Activated naive CD4-positive, alpha-beta T cell treated with Interleukin-2 at 50 U/mL for 16 hours (primary cell): ENCODE measurements at regions not wholly inside any gene's neighbourhood (a gene's known extent, or its start where the extent isn't known, plus 50 kb on each side); places are given as distances from the start of the nearest gene placed in this dataset.
A peak's percentile ranks its signal among the peaks of the same experiment; 100 is the strongest.

Source experiments
- DNase-seq: peaks from one replicate; pipeline ENCODE4 v3.0.0-alpha.2; 2020

DNA sequence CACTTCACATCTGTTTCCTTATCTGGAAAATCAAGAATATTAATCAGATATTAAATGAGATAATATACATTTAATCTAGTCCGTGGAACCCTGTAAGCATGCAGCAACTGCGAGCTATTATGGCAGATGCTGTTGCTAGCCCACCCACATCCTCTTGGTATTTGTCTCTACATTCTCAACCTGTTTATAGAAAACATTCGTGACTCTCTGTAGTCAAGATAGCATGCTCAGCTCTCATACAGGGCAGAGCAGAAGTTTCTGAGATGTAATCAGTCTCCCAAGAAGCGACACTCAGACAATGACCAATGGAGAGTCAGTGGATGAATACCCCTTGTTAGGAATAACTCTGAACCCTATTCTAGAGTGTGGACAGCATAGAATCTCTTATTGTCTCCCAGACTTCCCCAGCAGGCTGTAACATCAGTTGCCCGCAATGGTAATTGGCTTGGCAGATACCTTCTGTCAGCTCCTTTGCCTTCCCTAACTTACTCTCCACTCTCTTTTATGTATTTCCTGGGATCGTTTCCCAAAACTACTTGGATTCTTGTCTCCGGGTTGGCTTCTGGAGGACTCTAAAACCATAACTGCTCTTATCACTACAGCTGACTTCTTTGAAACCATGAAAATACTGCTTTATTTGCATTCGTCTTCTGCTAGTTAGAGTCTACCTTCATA, 400.7 kb upstream of the TNP1 start:
- no peak for DNase-seq

DNA sequence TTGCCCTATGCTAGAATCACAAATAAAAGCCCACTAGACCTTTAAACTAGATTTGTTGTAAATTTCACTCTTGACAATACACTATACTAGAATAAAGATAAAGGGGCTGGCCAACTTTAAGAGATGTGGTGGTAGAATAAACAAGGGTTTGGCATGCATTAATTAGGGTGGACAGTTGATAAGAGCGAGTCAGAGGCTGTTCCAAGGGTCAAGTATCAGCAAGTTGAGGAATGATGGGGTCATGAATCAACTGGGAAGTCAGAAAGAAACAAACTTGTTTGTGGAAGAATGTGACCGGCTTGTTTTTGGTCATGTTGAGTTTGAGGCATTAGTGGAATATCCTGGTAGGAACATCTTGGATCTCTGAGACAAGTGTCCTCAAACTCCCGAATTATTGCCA, 398.3 kb upstream of the TNP1 start:
- no peak for DNase-seq

DNA sequence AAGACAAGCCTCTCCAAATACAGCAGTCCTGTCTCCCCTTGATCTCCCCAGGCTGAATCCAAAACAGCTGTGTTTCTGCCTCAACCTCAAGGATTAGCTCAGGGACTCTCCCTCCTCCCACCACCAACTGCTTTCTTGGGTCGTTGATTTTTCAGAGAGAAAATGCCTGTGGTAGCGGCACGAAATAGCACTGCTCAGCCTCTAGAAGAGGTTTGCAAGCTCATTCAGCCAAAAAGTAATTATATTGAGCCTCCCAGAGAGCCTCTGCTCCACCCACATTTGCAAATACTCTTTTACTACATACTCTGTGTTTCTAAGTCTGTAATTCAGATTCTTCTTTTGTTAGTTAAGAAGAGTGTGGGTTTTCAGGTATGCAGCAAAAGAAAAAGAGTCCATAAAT, 396.4 kb upstream of the TNP1 start:
- DNase-seq: no peak

DNA sequence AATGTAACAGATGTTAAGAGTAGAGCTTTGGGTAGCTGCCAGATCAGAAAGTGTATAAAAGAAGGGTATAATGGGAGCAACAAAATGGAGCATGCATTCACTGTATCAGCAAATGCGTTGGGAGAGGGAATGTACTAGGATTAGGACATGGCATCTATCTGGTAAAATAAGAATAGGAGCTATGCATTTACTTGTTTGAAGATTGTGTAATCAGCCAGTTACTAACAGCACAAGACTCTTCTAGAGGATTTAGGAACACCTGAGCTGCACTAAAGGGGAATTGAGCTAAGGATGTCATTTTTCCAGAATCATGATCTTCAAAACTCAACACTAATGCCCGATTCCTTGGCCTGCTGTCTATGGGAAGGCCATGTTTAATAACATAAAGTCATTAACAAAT, 394.2 kb upstream of the TNP1 start:
- no peak for DNase-seq

DNA sequence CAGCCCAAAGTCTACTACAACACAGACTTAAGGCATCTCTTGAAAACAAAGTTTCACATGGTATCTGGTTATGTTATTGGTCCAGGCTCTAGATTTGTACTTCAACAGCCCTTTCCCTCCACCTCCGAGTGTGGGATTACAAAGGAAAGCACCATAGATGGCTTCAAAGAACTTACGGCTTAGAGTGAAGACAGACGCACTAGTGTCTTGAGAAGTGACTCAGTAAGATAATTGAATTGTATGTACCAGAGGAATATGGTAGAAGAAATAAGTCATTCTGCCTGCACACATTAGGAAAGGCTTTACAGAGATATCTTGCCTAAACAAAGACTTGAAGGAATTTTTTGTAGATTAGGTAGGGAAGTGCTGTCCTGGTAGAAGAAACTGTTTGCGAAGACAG, 392.3 kb upstream of the TNP1 start:
- DNase-seq: no peak

DNA sequence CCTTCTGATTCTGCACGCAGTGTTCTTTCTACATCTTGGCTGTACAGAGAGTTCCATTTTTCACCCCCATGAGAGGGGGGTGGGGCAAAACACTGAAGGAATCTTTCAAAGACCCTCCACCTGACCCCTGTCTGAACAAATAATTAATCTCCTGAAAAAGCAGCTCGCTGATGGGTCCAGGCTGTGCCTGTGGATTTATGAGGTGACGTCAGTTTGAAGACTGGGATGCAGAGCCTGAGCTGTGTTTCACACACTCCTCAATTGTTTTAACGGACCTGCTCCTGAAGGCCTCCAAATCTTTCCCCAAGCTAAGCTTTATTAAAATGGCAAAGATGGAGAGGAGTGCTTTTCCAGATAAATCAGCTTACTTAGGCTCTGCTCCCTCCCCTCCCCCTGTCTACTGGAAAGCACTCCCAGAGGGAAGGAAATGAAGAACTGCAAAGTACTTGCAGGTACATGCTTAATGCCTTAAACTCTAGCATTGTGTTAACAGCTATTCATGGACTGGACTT, 390.2 kb upstream of the TNP1 start:
- no peak for DNase-seq

DNA sequence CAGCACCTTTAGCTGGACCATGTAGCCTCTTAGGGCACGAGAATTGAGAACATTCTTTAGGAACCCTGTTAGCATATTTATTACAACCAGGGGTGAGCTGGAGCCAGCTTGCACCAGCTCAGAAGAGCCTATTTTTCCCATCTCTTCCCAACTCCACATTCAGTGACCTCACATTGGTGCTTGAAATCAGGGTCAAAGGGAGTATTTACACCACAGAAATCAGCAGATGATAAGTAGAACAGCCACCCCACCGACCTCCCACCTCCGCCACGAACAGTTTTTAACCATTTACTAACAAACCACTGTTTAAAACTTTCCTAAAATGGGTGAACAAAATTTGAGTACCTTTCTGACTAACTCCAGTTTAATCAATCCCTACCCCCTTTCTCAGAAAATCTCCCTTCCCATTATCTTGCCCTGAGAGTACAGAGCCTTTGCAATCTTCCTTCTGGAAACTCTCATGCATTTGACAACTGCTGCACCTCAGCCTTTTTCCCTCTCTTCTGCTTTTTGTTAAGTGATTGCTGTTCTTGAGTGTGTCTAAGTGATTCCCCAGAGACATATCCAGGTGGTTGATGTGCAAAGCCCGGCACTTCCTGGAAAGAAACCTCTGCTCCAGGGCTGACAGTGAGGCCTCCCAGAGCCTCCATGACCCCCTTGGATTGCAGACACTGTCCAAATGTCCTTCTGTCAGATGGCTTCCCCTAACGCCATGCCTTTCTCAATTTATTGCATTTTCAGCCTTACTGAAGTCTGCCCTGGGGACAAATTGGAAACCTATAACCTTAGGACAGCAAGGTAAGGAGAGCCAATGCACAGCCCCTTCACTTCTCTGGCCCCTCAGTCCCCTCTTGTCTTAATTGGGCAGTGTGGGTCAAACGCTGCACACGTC, 389.5 kb upstream of the TNP1 start:
- no peak for DNase-seq

DNA sequence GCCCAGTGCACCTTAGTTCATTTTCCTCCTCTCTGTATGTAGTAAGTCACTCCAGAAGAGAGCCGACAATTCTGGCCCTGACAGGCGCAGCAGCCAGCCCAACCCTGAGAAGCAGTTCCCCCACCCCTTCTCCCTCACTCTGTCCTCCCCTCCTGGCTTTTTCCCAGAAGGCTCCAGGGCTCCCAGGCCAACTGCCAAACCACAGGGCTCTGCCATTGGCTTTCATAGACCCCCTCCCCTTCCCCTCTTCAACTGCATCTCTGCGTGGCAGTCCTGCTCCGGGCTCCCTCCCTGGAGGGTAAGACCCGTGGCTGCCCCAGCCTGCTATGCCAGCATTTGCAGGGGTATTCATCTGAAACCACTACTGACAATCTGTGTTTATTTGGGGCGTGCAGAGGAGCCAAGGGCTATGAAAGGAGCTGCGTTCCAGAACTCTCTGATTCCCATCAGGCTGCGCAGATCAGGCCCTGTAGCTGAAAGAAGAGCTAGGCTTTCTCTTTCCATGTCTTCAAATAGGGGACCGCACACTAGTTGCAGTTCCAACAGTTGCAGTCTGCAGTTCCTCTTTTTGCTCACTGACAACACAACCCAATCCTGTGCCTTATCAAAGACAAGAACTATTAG, 388.6 kb upstream of the TNP1 start:
- no peak for DNase-seq

DNA sequence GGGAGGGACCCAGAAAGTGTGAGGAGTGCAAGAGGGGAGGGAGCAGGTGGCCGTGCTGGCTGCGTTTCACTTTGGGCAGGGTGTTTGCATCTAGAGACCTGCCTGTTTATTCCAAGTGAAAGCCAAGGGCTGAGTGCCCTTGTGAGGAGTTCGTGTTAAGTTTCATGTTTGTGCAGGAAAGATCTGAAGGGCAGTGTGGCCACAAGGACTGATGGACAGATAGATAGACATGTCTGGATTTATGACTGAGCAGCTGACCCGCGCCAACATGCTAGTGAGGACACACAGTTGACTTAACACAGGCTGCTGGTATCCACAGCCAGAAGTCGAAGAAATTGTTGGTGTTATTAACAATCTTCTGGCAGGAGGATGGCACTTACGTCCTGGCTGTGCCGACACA, 387.6 kb upstream of the TNP1 start:
- no peak for DNase-seq

DNA sequence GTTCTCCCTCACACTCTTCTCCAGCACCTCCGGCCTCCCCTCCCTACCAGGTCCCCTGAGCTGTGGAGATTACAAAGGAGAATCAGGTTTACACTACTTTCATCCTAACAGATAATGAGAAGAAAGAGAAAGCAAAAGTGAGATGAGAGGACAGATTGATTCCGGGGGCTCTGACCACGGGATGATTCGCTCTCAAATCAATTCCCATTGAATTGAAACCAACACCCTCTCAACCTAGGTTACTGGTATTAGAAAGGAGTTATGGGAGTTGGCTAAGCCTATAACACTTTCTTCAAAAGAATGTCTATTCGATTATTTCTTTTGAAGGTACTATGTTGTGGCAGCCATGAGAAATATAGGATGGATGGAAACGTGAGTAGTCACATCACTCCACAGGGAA, 386.2 kb upstream of the TNP1 start:
- DNase-seq: no peak

DNA sequence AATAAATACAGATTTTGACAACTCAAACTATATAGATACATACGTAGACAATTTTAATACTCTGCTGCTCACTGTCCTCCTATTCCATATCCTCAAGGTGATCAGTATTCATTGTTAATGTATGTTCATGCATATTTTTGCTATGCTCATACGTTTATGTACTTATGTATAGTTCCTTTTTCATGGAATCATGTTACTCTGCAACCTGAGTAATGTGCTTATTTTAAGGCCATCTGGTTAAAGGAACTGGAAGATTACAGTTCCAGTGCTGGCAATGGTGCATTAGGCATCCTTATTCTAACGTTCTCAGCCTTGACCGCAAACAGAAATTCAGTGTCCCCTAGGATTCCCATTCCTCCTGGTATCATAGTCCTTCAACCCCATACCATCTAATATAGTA, 385.0 kb upstream of the TNP1 start:
- DNase-seq: no peak

DNA sequence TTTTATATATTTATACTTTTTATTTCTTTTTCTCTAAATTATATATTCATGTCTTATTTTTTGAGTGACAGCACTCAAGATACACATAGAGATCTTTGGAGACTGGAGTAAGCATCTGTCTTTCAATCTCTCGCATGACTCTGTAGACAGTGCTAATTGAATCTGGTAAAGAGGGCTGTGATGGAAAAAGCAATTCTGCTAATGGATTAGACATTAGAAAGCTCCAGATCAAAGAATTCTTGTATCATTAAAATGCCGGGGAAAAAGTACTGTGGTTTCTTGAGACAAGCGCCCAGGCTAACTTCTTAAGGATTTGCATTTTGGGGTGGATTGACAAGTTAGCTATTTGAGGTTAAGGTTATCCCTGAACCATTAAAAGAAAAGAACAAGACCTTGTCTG, 383.1 kb upstream of the TNP1 start:
- DNase-seq: no peak

DNA sequence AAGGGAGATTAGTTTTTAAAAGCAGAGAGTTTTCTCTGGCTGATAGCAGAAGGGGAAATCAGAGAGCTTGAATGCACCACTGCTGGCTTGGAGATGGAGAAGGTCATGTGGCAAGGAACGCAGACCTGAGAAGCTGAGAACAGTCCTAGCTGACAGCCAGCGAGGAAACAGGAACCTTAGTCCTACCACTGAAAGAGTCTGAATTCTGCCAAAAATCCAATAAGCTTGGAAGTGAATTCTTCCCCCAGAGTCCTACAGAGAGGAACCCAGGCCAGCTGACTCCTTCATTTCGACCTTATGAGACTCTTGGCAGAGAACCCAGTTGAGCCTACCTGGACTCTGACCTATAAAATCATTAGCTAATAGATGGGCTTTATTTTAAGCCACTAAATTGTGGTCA, 371.9 kb upstream of the TNP1 start:
- DNase-seq: no peak

DNA sequence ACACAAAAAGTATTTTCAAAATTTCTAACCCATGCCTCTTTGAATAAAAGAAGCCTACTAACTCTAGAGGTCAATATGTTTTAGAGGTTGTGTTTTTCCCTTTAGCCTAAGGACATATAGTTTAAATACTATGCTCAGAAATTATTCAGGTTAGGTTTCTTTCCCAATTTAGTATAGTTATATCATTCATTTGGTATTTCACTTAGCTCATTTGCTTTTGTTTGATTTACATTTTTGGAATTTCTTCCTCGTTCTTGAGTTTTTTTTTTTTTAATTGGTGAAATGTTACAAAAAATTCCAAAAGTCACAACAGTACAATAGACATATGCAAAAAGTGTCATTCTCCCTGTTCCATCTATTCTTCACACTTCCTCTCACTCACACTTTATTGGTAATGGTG, 371.3 kb upstream of the TNP1 start:
- DNase-seq: no peak

DNA sequence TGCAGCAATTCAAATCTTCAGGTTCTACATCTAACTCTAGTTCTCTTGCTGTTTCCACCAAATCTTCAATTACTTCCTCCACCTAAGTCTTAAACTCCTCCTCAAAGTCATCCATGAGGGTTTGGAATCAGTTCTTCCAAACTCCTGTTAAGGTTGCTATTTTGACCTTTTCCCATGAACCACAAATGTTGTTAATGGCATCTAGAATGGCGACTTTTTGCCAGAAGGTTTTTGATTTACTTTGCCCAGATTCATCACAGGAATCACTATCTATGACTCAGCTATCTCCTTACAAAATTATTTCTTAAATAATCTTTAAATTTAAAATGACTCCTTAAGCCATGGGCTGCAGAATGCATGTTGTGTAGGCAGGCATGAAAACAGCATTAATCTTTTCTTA, 368.9 kb upstream of the TNP1 start:
- no peak for DNase-seq

DNA sequence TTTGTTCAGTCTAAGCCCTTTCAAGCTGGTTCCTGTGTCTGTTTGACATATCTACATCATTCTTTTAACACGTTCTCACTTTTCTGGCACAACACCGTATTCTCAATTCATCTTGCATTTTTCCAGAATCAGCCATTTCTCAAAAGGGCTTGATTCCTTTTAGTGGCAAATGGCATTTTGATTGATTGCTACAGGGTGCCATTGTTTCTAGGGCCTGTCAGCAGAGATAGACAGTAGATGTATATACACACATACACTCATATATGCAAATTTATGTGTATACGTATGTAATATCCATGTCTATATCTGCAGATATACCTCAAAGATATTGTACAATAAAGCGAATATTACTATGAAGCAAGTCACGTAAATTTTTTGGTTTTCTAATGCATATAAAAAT, 367.9 kb upstream of the TNP1 start:
- DNase-seq: no peak

DNA sequence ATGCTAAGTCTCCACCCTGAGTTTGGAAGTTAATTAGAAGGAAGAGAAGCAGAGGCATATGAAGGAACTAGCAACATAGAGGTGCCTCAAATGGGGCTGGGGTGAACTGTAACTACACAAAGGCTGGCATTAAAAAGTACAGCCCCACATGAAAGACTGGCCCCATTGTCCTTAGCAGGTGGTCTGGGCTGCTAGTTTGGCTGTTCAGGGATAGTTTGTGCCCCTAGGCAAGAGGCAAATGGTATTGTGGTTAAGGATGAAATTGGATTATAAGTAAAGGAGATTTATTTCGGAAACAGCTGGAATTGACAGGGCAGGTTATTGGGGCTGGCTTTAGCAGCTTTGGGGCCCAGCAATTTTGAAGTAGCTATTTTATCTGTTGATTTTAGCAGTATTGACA, 365.7 kb upstream of the TNP1 start:
- DNase-seq: no peak

DNA sequence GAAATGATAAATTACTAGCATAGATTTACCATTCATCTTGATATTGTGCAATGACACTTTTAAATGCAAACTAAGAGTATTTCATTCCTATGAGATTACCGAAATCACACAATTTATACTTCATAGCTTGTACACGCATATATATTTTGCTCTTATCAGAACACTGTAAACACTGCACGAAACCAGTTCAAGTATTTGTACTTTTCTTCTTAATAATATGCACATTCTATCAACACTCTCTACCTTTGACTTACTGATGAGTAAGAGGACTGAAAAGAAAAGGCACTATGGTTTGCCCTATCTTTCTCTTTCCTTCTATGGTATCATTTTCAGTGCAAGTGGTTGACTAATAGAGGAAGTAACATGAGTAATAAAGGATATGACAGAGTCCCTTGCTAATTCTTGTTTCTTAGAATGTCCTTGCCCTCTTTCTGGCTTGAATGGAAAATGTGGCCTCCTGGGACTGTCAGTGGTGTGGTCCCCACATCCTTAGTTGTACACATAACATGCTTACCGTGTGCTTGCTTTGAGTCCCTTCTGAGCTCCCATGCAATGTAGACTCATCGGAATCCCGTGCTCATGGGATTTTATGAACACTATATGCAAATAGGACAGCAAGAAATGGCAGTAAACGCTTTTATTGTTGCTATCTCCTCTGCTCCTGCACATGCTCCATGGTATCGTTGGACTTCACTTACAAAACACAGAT, 363.5 kb upstream of the TNP1 start:
- DNase-seq: peak; percentile 40

DNA sequence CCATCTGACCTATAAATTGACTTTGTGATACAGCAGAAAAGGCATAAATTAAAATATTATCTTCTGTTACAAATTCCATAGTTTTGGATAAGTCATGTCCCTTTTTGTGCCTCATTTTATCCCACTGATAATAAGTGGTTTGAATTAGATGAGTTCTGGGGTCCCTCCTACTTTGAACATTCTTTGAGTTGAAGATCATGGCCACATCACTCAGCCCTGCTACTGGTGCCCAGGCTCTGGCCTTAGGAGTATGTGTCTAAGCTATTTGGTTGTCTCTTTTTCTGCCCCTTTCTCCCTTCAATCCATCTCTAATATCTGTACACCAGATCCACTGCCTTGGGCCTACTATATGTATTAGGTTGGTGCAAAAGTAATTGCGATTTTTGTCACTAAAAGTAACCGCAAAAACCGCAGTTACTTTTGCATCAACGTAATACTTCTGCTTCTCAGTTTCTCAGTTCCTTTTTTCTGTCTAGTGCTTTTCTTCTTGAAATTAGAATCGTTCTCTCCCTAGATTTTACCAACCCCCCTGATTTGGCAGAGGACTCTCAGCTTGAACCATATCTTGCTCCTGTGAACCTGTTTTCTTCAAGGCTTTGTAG, 362.5 kb upstream of the TNP1 start:
- DNase-seq: no peak

DNA sequence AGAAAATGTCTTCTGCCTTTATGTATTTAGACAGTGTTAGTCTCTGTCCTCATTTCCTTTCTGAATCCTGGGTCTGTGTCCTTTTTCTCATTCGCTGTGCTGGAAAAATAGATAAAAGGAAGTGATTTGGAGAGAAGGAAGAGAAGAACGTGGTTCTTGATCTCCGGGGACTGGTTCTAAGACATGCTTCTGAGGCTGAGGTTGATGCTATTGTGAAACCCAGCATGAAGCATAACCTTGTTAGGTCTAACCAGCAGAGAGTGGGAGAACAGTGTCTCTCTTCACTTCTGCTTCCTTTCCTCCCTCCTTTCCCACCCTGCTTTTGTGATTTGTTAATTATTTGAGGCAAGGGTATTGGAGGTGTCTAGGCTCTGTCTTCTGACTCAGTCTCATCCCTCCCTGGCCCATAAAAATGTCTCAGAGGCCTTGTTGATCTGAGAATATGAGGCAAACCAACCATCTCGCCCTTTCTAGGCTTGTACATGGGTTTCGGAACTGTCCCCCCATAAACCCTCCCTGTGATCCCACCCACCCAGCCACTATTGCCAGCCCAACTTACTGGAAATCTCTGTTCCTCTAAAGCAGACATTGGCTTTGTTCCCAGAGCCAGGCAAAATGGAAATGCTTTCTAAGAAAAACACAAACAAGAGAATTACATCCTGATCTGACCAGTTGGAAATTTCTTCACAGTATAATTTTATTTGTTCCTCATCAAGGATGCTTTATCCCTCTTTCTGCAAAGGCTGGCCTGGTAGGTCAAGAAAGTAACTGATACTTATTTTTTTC, 360.6 kb upstream of the TNP1 start:
- no peak for DNase-seq

DNA sequence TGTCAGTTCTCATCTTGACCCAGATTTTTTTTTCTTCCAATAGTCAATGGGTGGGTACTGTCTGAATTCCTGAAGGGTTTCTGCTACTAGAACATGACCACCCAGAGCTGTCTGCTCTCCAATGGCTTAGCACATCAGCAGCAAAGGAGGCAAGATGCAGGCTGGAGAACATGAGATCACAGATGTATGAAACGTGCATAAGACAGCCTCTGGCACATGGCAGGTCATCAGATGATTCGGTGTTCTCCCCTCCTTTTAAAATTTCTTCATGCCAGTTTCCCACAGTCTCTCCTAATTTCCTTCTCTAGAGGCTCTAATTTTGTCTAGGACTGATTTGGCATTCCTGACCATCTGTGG, 359.3 kb upstream of the TNP1 start:
- no peak for DNase-seq
